ENCODE measurements at regions not wholly inside any gene's neighbourhood (a gene's known extent, or its start where the extent isn't known, plus 50 kb on each side); places are given as distances from the start of the nearest gene placed in this dataset.

GRCh38 chr1:58290685-58291372 lies 255.7 kb downstream of the OMA1 start:
- TF ChIP-seq CTCF (IDR thresholded peaks at IDR 0.05): no peak

GRCh38 chr1:58288624-58289142 lies 257.8 kb downstream of the OMA1 start:
- TF ChIP-seq CTCF (IDR thresholded peaks at IDR 0.05): no peak

GRCh38 chr1:58287894-58288623 lies 258.5 kb downstream of the OMA1 start:
- TF ChIP-seq CTCF (IDR thresholded peaks at IDR 0.05): no peak

GRCh38 chr1:58284225-58284510 lies 262.4 kb downstream of the OMA1 start:
- no peak for TF ChIP-seq CTCF (IDR thresholded peaks at IDR 0.05)

- TF ChIP-seq CTCF (IDR thresholded peaks at IDR 0.05): no peak
Measured at GRCh38 chr1:58283388-58284224, 262.9 kb downstream of the OMA1 start.

GRCh38 chr1:58282623-58283387 lies 263.7 kb downstream of the OMA1 start:
- no peak for TF ChIP-seq CTCF (IDR thresholded peaks at IDR 0.05)

- no peak for TF ChIP-seq CTCF (IDR thresholded peaks at IDR 0.05)
Measured at GRCh38 chr1:58266242-58266641, 280.3 kb downstream of the OMA1 start.
